Activated CD4-positive, alpha-beta memory T cell treated with anti-CD3 and anti-CD28 coated beads for 36 hours (primary cell): ENCODE measurements at regions not wholly inside any gene's neighbourhood (a gene's known extent, or its start where the extent isn't known, plus 50 kb on each side); places are given as distances from the start of the nearest gene placed in this dataset.

Experiments
- CTCF ChIA-PET: fragments of 350-600 bp; sonication (Branson Sonifier 250); formaldehyde crosslinking; loops from one replicate; lab custom pipeline; 2021; ENCODE audit warnings: antibody characterized with exemption, inconsistent platforms; lab: Charles Lee
- POLR2A ChIA-PET: fragments of 350-600 bp; sonication (Branson Sonifier 250); formaldehyde crosslinking; loops from one replicate; lab custom pipeline; 2021; ENCODE audit warnings: antibody characterized with exemption; lab: Charles Lee
- DNase-seq: peaks from one replicate; pipeline ENCODE4 v3.0.0-alpha.2; 2020
- H3K27ac Mint-ChIP-seq: one replicate; pipeline ENCODE4 v1.8.0; 2021; ENCODE audit warnings: mixed read lengths
- H3K27me3 Mint-ChIP-seq: one replicate; pipeline ENCODE4 v1.8.0; 2021; ENCODE audit warnings: mixed read lengths
- H3K36me3 Mint-ChIP-seq: one replicate; pipeline ENCODE4 v1.8.0; 2021; ENCODE audit warnings: mixed read lengths
- H3K4me1 Mint-ChIP-seq: one replicate; pipeline ENCODE4 v1.8.0; 2021; ENCODE audit warnings: low read depth, mixed read lengths
- H3K4me3 Mint-ChIP-seq: one replicate; pipeline ENCODE4 v1.8.0; 2021; ENCODE audit warnings: mild to moderate bottlenecking, mixed read lengths
- H3K9me3 Mint-ChIP-seq: one replicate; pipeline ENCODE4 v1.8.0; 2021; ENCODE audit warnings: mixed read lengths
- intact Hi-C: fragments of 100-400 bp; cut with micrococcal nuclease; formaldehyde crosslinking; loops from one replicate; pipeline ENCODE4 v1.15.1; 2023

DNA sequence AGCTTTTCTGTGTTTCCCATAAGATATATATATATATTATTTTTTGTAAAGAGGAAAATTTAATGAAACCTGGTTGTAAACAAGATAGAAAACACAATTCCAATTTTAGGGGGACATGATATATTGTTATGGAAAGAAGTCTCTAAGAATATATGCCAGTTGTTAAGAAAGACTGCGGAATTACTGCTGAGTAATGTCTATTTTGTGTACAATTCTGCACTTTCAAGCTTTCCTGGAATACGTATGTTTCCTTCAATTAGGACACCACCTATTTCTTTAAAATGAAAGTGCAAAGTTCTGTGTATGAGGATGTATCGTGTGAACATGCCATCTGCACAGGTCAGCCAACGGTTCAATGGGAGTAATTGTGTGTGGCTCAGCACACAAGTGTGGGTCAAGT, 760.2 kb downstream of the BRD1 start:
- Mint-ChIP-seq H3K27me3 (peaks cover 7% of the 10 kb centered on the region), H3K27ac (no peak overlapping the region), H3K4me1 (no peaks in the 10 kb centered on the region), H3K36me3 (no peaks in the 10 kb centered on the region), H3K9me3 (no peaks in the 10 kb centered on the region), H3K4me3 (no peak overlapping the region)
- ChIA-PET POLR2A (no interaction called here), CTCF (no interaction called here)
- intact Hi-C loops, result no loop called here
- no peak for DNase-seq

DNA sequence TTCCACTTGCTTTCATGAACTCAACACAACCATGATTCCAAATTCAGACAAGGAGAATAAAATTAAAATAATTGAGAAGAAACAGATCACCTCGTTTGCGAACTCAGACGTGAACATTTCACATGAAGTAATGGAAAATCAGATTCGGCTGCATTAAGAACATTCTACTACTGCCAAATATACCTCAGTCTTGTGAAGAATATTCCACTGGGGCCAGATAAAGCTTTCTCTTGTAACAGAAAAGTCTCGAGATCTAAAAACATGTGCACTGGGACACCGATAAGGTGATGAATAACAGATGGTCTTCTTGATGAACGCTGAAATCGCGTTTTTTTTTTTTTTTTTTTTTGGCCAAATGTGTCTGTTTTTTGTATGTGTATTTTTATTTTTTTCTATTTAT, 761.1 kb downstream of the BRD1 start:
- Mint-ChIP-seq H3K9me3 (no peaks in the 10 kb centered on the region), H3K36me3 (no peaks in the 10 kb centered on the region), H3K4me1 (no peaks in the 10 kb centered on the region), H3K27me3 (peaks cover 8% of the 10 kb centered on the region), H3K27ac (no peak overlapping the region), H3K4me3 (no peak overlapping the region)
- ChIA-PET POLR2A (no interaction called here), CTCF (interaction anchor here (0.6 kb wide), 1 partner anchor 87 kb away, joined by 3 read pairs; no protein-coding TSS in a partner anchor)
- intact Hi-C loops, result no loop called here
- no peak for DNase-seq

- Mint-ChIP-seq H3K27me3 (peaks cover 15% of the 10 kb centered on the region), H3K27ac (no peak overlapping the region), H3K4me3 (no peak overlapping the region), H3K9me3 (no peaks in the 10 kb centered on the region), H3K4me1 (no peaks in the 10 kb centered on the region), H3K36me3 (no peaks in the 10 kb centered on the region)
- no peak for DNase-seq
- intact Hi-C loops, result no loop called here
- POLR2A ChIA-PET, result no interaction called here
- CTCF ChIA-PET, result no interaction called here
These were observed 762.8 kb downstream of the BRD1 start for GRCh38 chr22:49064836-49065235.

DNA sequence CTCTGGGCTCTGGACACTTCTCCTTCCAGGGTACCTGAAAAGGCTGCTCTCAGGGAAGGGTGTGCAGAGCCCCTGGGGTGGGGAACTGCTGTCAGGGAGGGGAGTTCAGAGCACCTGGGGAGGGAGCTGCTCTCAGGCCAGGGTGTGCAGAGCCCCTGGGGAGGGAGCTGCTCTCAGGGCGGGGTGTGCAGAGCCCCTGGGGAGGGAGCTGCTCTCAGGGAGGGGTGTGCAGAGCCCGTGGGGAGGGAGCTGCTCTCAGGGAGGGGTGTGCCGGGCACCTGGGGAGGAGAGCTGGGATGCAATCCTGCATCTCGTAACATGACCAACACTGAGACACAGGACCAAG, 764.2 kb downstream of the BRD1 start:
- ChIA-PET POLR2A (no interaction called here), CTCF (interaction anchor here (0.6 kb wide), 1 partner anchor 17 kb away, joined by 4 read pairs; no protein-coding TSS in a partner anchor)
- Mint-ChIP-seq H3K27ac (no peak overlapping the region), H3K36me3 (no peaks in the 10 kb centered on the region), H3K27me3 (peaks cover 16% of the 10 kb centered on the region), H3K4me1 (no peaks in the 10 kb centered on the region), H3K4me3 (no peak overlapping the region), H3K9me3 (no peaks in the 10 kb centered on the region)
- no peak for DNase-seq
- intact Hi-C loops, result no loop called here

- CTCF ChIA-PET, result no interaction called here
- H3K27me3 Mint-ChIP-seq, result peaks cover 17% of the 10 kb centered on the region
- POLR2A ChIA-PET, result no interaction called here
- intact Hi-C loops, result no loop called here
- no peak for DNase-seq
- no peaks in the 10 kb centered on the region for H3K36me3 Mint-ChIP-seq
- no peaks in the 10 kb centered on the region for H3K4me1 Mint-ChIP-seq
- no peak overlapping the region for H3K27ac Mint-ChIP-seq
- H3K4me3 Mint-ChIP-seq, result no peak overlapping the region
- H3K9me3 Mint-ChIP-seq, result no peaks in the 10 kb centered on the region
These were observed 764.7 kb downstream of the BRD1 start for GRCh38 chr22:49062802-49063544.

GRCh38 chr22:49062155-49062801, 765.4 kb downstream of the BRD1 start:
- peaks cover 17% of the 10 kb centered on the region for H3K27me3 Mint-ChIP-seq
- DNase-seq, result no peak
- H3K27ac Mint-ChIP-seq, result no peak overlapping the region
- no peaks in the 10 kb centered on the region for H3K36me3 Mint-ChIP-seq
- intact Hi-C loops, result no loop called here
- H3K4me1 Mint-ChIP-seq, result no peaks in the 10 kb centered on the region
- no peak overlapping the region for H3K4me3 Mint-ChIP-seq
- ChIA-PET POLR2A (no interaction called here), CTCF (no interaction called here)
- H3K9me3 Mint-ChIP-seq, result no peaks in the 10 kb centered on the region

GRCh38 chr22:49057910-49058309, 769.8 kb downstream of the BRD1 start:
- Mint-ChIP-seq H3K27ac (no peak overlapping the region), H3K4me3 (no peak overlapping the region), H3K27me3 (peaks cover 14% of the 10 kb centered on the region), H3K4me1 (no peaks in the 10 kb centered on the region), H3K36me3 (no peaks in the 10 kb centered on the region), H3K9me3 (no peaks in the 10 kb centered on the region)
- CTCF ChIA-PET, result no interaction called here
- POLR2A ChIA-PET, result no interaction called here
- intact Hi-C loops, result no loop called here
- DNase-seq, result no peak

GRCh38 chr22:49056301-49056700, 771.4 kb downstream of the BRD1 start:
- peaks cover 9% of the 10 kb centered on the region for H3K27me3 Mint-ChIP-seq
- intact Hi-C loops, result no loop called here
- H3K9me3 Mint-ChIP-seq, result no peaks in the 10 kb centered on the region
- no peak for DNase-seq
- no peak overlapping the region for H3K4me3 Mint-ChIP-seq
- CTCF ChIA-PET, result no interaction called here
- POLR2A ChIA-PET, result no interaction called here
- no peaks in the 10 kb centered on the region for H3K4me1 Mint-ChIP-seq
- no peak overlapping the region for H3K27ac Mint-ChIP-seq
- no peaks in the 10 kb centered on the region for H3K36me3 Mint-ChIP-seq

GRCh38 chr22:49055406-49055805, 772.3 kb downstream of the BRD1 start:
- H3K4me3 Mint-ChIP-seq, result no peak overlapping the region
- POLR2A ChIA-PET, result no interaction called here
- H3K27me3 Mint-ChIP-seq, result peaks cover 5% of the 10 kb centered on the region
- no peak overlapping the region for H3K27ac Mint-ChIP-seq
- H3K9me3 Mint-ChIP-seq, result no peaks in the 10 kb centered on the region
- CTCF ChIA-PET, result no interaction called here
- no peak for DNase-seq
- H3K4me1 Mint-ChIP-seq, result no peaks in the 10 kb centered on the region
- H3K36me3 Mint-ChIP-seq, result no peaks in the 10 kb centered on the region
- intact Hi-C loops, result no loop called here

GRCh38 chr22:49053578-49053977, 774.1 kb downstream of the BRD1 start:
- Mint-ChIP-seq H3K27ac (no peak overlapping the region), H3K4me3 (no peak overlapping the region), H3K9me3 (no peaks in the 10 kb centered on the region), H3K27me3 (peaks cover 2% of the 10 kb centered on the region), H3K4me1 (no peaks in the 10 kb centered on the region), H3K36me3 (no peaks in the 10 kb centered on the region)
- CTCF ChIA-PET, result no interaction called here
- peak; percentile 21 for DNase-seq
- POLR2A ChIA-PET, result no interaction called here
- intact Hi-C loops, result no loop called here

GRCh38 chr22:49052560-49052959, 775.1 kb downstream of the BRD1 start:
- no peaks in the 10 kb centered on the region for H3K27me3 Mint-ChIP-seq
- POLR2A ChIA-PET, result no interaction called here
- intact Hi-C loops, result no loop called here
- H3K27ac Mint-ChIP-seq, result no peak overlapping the region
- no peaks in the 10 kb centered on the region for H3K36me3 Mint-ChIP-seq
- no peaks in the 10 kb centered on the region for H3K9me3 Mint-ChIP-seq
- CTCF ChIA-PET, result no interaction called here
- no peak for DNase-seq
- H3K4me1 Mint-ChIP-seq, result no peaks in the 10 kb centered on the region
- H3K4me3 Mint-ChIP-seq, result no peak overlapping the region

- no peak overlapping the region for H3K4me3 Mint-ChIP-seq
- intact Hi-C loops, result no loop called here
- H3K9me3 Mint-ChIP-seq, result no peaks in the 10 kb centered on the region
- CTCF ChIA-PET, result no interaction called here
- no peaks in the 10 kb centered on the region for H3K27me3 Mint-ChIP-seq
- POLR2A ChIA-PET, result no interaction called here
- H3K4me1 Mint-ChIP-seq, result no peaks in the 10 kb centered on the region
- H3K27ac Mint-ChIP-seq, result no peak overlapping the region
- H3K36me3 Mint-ChIP-seq, result no peaks in the 10 kb centered on the region
- no peak for DNase-seq
These were observed 775.6 kb downstream of the BRD1 start for GRCh38 chr22:49052023-49052538.
